Stimulated activated CD4-positive, alpha-beta T cell treated with anti-CD3 and anti-CD28 coated beads, Interleukin-15, amount 100 ng/mL, for 1 hour (primary cell): ENCODE measurements at regions not wholly inside any gene's neighbourhood (a gene's known extent, or its start where the extent isn't known, plus 50 kb on each side); places are given as distances from the start of the nearest gene placed in this dataset.
"Not testable (repeated sequence)": the region's sequence is repeated elsewhere in the genome, so short reads cannot be mapped to it uniquely, and the experiment has no call there.

ENCODE experiments used
- DNase-seq, 2 donors: peaks; one replicate each; pipeline ENCODE4 v3.0.0-alpha.2; 2020; ENCODE audit warnings: low read depth in 1 of 2, low spot score in 1 of 2

- DNase-seq, result no peak
These were observed 66.1 kb downstream of the GADD45G start for GRCh38 chr9:89670801-89671434.

GRCh38 chr9:89674667-89675057 is 69.8 kb downstream of the GADD45G start:
- no peak for DNase-seq

DNA sequence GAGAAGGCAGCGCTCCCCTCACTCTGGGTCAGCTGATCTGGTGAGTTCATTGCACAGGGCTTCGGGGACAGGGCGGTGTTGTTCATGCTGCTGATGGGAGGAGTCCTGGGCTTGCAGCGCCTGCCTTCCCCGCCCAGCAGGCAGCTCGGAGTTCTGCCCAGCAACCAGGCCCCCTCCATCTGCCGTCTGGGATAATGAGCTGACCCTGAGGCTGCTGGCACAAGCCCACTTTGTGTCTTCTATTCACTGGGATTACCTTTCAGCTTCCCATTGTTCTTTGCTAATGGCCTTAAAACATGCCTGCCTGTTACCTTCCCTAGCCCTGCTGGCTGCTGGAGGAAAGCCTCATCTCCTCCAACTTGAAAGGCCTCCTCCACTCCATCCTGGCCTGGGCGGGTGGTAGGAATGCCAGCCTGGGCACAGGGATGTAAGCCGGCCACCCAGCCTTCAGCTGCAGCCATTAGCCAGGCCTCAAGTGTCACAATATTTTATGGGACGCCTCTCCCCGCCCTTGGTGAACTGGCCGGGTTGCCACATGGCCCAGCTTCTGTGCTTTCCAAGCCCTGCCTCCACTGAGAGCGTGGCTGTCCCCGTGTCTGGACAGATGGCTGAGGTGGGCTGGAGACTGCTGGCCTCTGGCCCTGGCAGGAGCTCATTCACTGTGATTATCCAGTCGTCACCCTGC is 70.4 kb downstream of the GADD45G start:
- DNase-seq, result no peak

GRCh38 chr9:89676281-89676680 is 71.5 kb downstream of the GADD45G start:
- no peak for DNase-seq

DNA sequence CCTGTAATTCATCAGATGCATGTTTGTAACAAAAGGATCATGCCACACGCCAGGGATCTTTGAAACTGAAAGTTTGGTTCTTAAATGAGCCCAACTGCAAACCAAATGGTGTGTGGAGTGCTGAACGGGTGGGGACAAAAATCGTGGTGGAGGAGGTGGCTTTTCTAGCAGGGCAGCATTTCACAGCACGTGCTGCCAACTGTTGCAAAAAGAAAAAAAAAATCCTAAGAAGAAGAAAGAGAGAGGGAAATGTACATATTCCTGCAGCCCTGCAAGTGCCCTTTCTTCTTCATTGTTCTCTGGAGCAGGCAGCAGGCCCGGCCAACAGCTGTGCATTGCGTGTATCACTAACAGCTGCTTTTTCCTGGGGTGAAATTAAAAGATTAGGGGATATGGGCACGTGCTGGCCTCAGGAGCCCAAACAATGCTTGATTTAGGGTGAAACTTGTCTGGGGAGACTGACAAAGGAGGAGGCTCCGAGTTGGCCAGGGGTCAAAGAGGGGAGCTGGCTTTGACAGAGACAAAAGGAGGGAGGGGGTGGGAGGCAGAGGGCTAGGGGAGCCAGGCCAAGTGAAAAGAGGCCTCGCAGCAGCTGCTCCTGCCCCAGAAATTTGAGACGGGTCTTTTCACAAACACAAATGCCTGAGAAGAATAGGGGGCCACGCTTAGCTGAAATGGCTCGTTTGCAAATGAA is 73.0 kb downstream of the GADD45G start:
- no peak for DNase-seq

- DNase-seq, result no peak
These were observed 73.7 kb downstream of the GADD45G start for GRCh38 chr9:89678396-89679015.

GRCh38 chr9:89679016-89679415 is 74.2 kb downstream of the GADD45G start:
- DNase-seq, result no peak

- no peak for DNase-seq
These were observed 74.8 kb downstream of the GADD45G start for GRCh38 chr9:89679581-89679980.

GRCh38 chr9:89680547-89681467 is 76.0 kb downstream of the GADD45G start:
- no peak for DNase-seq

DNA sequence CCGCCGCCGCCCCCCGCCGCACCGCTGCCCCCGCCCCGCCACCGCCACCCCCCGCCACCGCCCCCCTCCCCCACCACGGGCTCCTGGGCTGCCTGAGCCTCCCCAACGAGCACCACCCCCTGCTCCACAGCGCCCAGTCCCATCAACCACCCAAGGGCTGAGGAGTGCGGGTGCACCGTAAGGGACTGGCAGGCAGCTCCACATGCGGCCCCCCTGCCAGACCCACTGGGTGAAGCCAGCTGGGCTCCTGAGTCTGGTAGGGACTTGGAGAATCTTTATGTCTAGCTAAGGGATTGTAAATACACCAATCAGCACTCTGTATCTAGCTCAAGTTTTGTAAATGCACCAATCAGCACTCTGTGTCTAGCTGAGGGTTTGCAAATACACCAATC is 76.7 kb downstream of the GADD45G start:
- DNase-seq, result not testable (repeated sequence)

GRCh38 chr9:89683626-89684025 is 78.8 kb downstream of the GADD45G start:
- no peak for DNase-seq

DNA sequence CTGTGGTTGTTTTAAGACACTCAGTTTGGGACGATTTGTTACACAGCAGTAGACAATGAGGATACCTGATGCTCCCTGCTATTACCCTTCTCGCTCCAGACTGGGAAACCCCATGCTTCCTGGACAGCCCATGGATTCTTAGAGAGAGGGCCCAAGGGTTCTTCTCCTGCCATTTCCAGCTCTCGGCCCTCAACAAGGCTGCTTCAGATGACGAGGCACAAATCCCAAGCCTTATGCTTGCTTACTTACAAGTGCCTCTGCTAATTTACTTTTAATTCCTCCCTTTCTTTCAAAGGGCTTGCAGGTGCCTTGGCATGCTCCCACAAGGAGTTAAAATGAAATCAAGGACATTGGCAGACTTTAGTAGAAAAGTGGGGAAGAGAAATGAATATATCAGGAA is 79.4 kb downstream of the GADD45G start:
- DNase-seq, result no peak

DNA sequence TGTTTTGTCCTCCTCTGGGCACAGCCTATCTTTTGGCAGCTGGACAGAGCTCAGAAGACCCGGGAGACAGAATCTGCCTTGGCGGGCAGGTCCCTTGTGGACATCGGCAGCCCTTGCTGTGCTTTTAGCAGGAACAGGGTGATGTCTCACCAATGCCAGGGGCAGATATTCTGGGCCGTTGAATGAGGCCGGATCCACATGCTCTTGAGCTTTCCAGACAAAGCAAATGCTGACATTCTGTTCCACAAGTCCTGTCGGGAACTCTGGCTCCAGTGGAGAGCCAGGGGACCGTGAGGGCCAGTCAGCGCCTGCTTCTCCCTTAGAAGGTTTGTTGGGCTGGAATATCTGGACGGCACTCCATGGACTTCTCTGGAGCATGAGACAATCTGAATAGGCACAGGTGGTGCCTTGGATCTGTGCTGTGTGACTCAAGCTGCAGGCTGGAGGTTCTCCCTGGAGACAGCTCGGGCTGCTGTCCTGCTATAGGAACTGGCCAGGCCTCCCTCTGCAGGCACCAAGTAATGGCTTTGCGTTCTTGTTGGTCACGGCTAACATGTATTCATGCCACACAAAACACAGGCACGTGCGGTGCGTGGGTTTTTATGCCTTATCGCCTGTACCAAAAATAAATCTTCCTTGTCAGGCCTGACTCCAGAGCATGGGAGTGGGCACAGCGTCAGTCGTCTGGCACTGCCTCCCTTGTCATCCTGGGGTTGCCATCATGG is 80.3 kb downstream of the GADD45G start:
- no peak for DNase-seq

- DNase-seq, result no peak
These were observed 80.9 kb downstream of the GADD45G start for GRCh38 chr9:89685698-89686097.

GRCh38 chr9:89686126-89686525 is 81.3 kb downstream of the GADD45G start:
- no peak for DNase-seq

- no peak for DNase-seq
These were observed 81.8 kb downstream of the GADD45G start for GRCh38 chr9:89686621-89687020.

DNA sequence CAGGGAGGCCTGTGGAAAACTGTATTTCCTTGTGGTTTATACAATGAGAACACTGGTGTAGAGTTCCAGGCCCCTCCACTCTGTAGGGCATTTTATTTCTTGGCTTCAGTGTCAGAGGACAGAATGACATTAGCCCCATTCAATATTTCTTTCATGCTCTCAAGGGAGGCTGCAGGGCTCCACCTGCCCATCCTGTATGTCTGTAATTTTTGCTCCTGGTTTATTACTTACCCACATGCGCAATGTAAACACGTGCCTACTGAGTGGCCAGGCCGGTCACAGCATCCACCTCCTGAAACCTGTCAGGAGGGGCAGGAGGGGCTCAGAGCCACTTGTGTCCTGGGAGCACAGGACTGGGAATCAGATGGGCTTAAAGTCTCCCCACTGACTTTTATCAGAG is 82.4 kb downstream of the GADD45G start:
- DNase-seq, result no peak

- DNase-seq, result no peak
These were observed 83.0 kb downstream of the GADD45G start for GRCh38 chr9:89687848-89688247.

DNA sequence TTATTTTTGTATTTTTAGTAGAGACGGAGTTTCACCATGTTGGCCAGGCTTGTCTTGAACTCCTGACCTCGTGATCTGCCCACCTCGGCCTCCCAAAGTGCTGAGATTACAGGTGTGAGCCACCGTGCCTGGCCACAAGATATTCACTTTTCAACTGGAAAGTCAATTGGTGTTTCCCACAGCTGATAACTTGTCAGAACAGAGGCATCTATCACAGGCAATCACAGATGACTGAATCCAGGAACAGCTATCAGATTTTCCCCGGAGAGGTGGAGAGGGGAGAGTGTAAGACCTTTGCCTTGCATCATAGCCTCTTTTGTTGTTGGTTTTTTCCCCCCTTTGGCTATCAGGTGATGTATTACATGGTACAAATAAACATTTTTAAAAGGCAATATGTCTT is 84.5 kb downstream of the GADD45G start:
- DNase-seq, result not testable (repeated sequence)

GRCh38 chr9:89690334-89690912 is 85.6 kb downstream of the GADD45G start:
- no peak for DNase-seq
